Body of pancreas (tissue), 4 donors: ENCODE measurements at regions not wholly inside any gene's neighbourhood (a gene's known extent, or its start where the extent isn't known, plus 50 kb on each side); places are given as distances from the start of the nearest gene placed in this dataset.

Source experiments
- POLR2A ChIP-seq, 3 donors: fragments of 450-650 bp; IDR thresholded peaks; one replicate each; pipeline ENCODE4 v1.6.1; 2016; ENCODE audit warnings: antibody characterized with exemption in 3 of 3, mild to moderate bottlenecking in 2 of 3
- TF ChIP-seq, protein P1 (sequence below), 7 experiments: fragments of 450-650 bp in 4 of 7; fragments of 200-600 bp in 3 of 7; sonication (generic) in 3 of 7; IDR thresholded peaks; one replicate each; pipeline ENCODE4 v1.5.1; 2016 to 2019; ENCODE audit warnings: antibody characterized with exemption in 7 of 7

DNA sequence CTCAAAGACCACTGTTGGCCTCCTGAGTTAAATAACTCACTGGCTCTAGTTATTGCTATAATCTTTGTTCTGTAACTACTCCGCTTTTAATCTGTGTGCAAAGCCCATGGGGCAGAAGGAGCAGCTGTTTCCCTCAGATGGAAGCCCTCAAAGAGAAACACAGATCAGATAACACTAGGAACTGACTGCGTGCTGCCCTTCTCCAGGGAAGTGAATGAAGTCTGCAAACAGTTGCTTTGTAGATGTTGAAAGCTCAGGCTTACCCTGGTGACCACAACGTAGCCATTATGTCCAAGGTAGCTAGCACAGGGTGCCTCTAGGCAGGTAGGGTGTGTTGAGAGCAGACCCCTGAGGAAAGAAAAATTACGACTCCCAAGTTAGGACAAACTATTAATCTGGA is 152.3 kb upstream of the STAC start:
- TF ChIP-seq, protein P1, sequence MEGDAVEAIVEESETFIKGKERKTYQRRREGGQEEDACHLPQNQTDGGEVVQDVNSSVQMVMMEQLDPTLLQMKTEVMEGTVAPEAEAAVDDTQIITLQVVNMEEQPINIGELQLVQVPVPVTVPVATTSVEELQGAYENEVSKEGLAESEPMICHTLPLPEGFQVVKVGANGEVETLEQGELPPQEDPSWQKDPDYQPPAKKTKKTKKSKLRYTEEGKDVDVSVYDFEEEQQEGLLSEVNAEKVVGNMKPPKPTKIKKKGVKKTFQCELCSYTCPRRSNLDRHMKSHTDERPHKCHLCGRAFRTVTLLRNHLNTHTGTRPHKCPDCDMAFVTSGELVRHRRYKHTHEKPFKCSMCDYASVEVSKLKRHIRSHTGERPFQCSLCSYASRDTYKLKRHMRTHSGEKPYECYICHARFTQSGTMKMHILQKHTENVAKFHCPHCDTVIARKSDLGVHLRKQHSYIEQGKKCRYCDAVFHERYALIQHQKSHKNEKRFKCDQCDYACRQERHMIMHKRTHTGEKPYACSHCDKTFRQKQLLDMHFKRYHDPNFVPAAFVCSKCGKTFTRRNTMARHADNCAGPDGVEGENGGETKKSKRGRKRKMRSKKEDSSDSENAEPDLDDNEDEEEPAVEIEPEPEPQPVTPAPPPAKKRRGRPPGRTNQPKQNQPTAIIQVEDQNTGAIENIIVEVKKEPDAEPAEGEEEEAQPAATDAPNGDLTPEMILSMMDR (IDR thresholded peaks at IDR 0.05), result no peak
- TF ChIP-seq POLR2A (IDR thresholded peaks at IDR 0.05), result no peak
